ENCODE measurements at regions not wholly inside any gene's neighbourhood (a gene's known extent, or its start where the extent isn't known, plus 50 kb on each side); places are given as distances from the start of the nearest gene placed in this dataset.

GRCh38 chr5:5795074-5795771 is 372.7 kb downstream of the ICE1 start:
- Histone ChIP-seq H3K36me3 (ENCODE audit: insufficient read depth, low read length) (no peaks in the 10 kb centered on the region), H3K9me3 (ENCODE audit: control insufficient read depth, insufficient read depth, low read length) (no peaks in the 10 kb centered on the region), H3K9ac (ENCODE audit: low read depth, low read length) (no peak overlapping the region), H3K4me1 (ENCODE audit: insufficient read depth, low read length) (no peaks in the 10 kb centered on the region)

GRCh38 chr5:5794118-5794560 is 371.7 kb downstream of the ICE1 start:
- H3K4me1 ChIP-seq (ENCODE audit: insufficient read depth, low read length) = no peaks in the 10 kb centered on the region
- no peak overlapping the region for H3K9ac ChIP-seq (ENCODE audit: low read depth, low read length)
- no peaks in the 10 kb centered on the region for H3K9me3 ChIP-seq (ENCODE audit: control insufficient read depth, insufficient read depth, low read length)
- no peaks in the 10 kb centered on the region for H3K36me3 ChIP-seq (ENCODE audit: insufficient read depth, low read length)

- no peak overlapping the region for H3K9ac ChIP-seq (ENCODE audit: low read depth, low read length)
- no peaks in the 10 kb centered on the region for H3K4me1 ChIP-seq (ENCODE audit: insufficient read depth, low read length)
- H3K36me3 ChIP-seq (ENCODE audit: insufficient read depth, low read length) = no peaks in the 10 kb centered on the region
- H3K9me3 ChIP-seq (ENCODE audit: control insufficient read depth, insufficient read depth, low read length) = no peaks in the 10 kb centered on the region
These were observed 371.0 kb downstream of the ICE1 start for GRCh38 chr5:5793242-5794117.

GRCh38 chr5:5792106-5792505 is 369.6 kb downstream of the ICE1 start:
- Histone ChIP-seq H3K9me3 (ENCODE audit: control insufficient read depth, insufficient read depth, low read length) (no peaks in the 10 kb centered on the region), H3K4me1 (ENCODE audit: insufficient read depth, low read length) (no peaks in the 10 kb centered on the region), H3K9ac (ENCODE audit: low read depth, low read length) (no peak overlapping the region), H3K36me3 (ENCODE audit: insufficient read depth, low read length) (no peaks in the 10 kb centered on the region)

- Histone ChIP-seq H3K9ac (ENCODE audit: low read depth, low read length) (no peak overlapping the region), H3K36me3 (ENCODE audit: insufficient read depth, low read length) (no peaks in the 10 kb centered on the region), H3K4me1 (ENCODE audit: insufficient read depth, low read length) (peaks cover 7% of the 10 kb centered on the region; the same call in 1 of the 2 replicates), H3K9me3 (ENCODE audit: control insufficient read depth, insufficient read depth, low read length) (no peaks in the 10 kb centered on the region)
These were observed 366.3 kb downstream of the ICE1 start for GRCh38 chr5:5788793-5789192.

GRCh38 chr5:5787373-5787772 is 364.9 kb downstream of the ICE1 start:
- H3K4me1 ChIP-seq (ENCODE audit: insufficient read depth, low read length) = peaks cover 11% of the 10 kb centered on the region; the same call in 1 of the 2 replicates
- H3K9me3 ChIP-seq (ENCODE audit: control insufficient read depth, insufficient read depth, low read length) = no peaks in the 10 kb centered on the region
- no peak overlapping the region for H3K9ac ChIP-seq (ENCODE audit: low read depth, low read length)
- H3K36me3 ChIP-seq (ENCODE audit: insufficient read depth, low read length) = no peaks in the 10 kb centered on the region

GRCh38 chr5:5784101-5784500 is 361.6 kb downstream of the ICE1 start:
- Histone ChIP-seq H3K9ac (ENCODE audit: low read depth, low read length) (no peak overlapping the region), H3K4me1 (ENCODE audit: insufficient read depth, low read length) (peaks cover 11% of the 10 kb centered on the region; the same call in 1 of the 2 replicates), H3K36me3 (ENCODE audit: insufficient read depth, low read length) (no peaks in the 10 kb centered on the region), H3K9me3 (ENCODE audit: control insufficient read depth, insufficient read depth, low read length) (no peaks in the 10 kb centered on the region)

GRCh38 chr5:5783021-5783420 is 360.5 kb downstream of the ICE1 start:
- no peaks in the 10 kb centered on the region for H3K9me3 ChIP-seq (ENCODE audit: control insufficient read depth, insufficient read depth, low read length)
- H3K9ac ChIP-seq (ENCODE audit: low read depth, low read length) = no peak overlapping the region

GRCh38 chr5:5782402-5782801 is 359.9 kb downstream of the ICE1 start:
- no peaks in the 10 kb centered on the region for H3K9me3 ChIP-seq (ENCODE audit: control insufficient read depth, insufficient read depth, low read length)
- no peaks in the 10 kb centered on the region for H3K36me3 ChIP-seq (ENCODE audit: insufficient read depth, low read length)
- peaks cover 11% of the 10 kb centered on the region; the same call in 1 of the 2 replicates for H3K4me1 ChIP-seq (ENCODE audit: insufficient read depth, low read length)
- no peak overlapping the region for H3K9ac ChIP-seq (ENCODE audit: low read depth, low read length)

More at GRCh38 chr5:5783021-5783420, 360.5 kb downstream of the ICE1 start:
- Histone ChIP-seq H3K4me1 (ENCODE audit: insufficient read depth, low read length) (peaks cover 11% of the 10 kb centered on the region; the same call in 1 of the 2 replicates), H3K36me3 (ENCODE audit: insufficient read depth, low read length) (no peaks in the 10 kb centered on the region)

- Histone ChIP-seq H3K9ac (ENCODE audit: low read depth, low read length) (no peak overlapping the region), H3K9me3 (ENCODE audit: control insufficient read depth, insufficient read depth, low read length) (no peaks in the 10 kb centered on the region), H3K36me3 (ENCODE audit: insufficient read depth, low read length) (no peaks in the 10 kb centered on the region), H3K4me1 (ENCODE audit: insufficient read depth, low read length) (peaks cover 11% of the 10 kb centered on the region; the same call in 1 of the 2 replicates)
These were observed 358.9 kb downstream of the ICE1 start for GRCh38 chr5:5781335-5781734.

GRCh38 chr5:5780253-5780652 is 357.8 kb downstream of the ICE1 start:
- Histone ChIP-seq H3K9ac (ENCODE audit: low read depth, low read length) (no peak overlapping the region), H3K9me3 (ENCODE audit: control insufficient read depth, insufficient read depth, low read length) (no peaks in the 10 kb centered on the region), H3K36me3 (ENCODE audit: insufficient read depth, low read length) (no peaks in the 10 kb centered on the region), H3K4me1 (ENCODE audit: insufficient read depth, low read length) (peaks cover 11% of the 10 kb centered on the region; the same call in 1 of the 2 replicates)

- Histone ChIP-seq H3K36me3 (ENCODE audit: insufficient read depth, low read length) (no peaks in the 10 kb centered on the region), H3K4me1 (ENCODE audit: insufficient read depth, low read length) (no peaks in the 10 kb centered on the region), H3K9ac (ENCODE audit: low read depth, low read length) (no peak overlapping the region), H3K9me3 (ENCODE audit: control insufficient read depth, insufficient read depth, low read length) (no peaks in the 10 kb centered on the region; the same call in 1 of the 2 replicates)
These were observed 354.5 kb downstream of the ICE1 start for GRCh38 chr5:5777013-5777412.

GRCh38 chr5:5772202-5772601 is 349.7 kb downstream of the ICE1 start:
- Histone ChIP-seq H3K4me1 (ENCODE audit: insufficient read depth, low read length) (no peaks in the 10 kb centered on the region), H3K9ac (ENCODE audit: low read depth, low read length) (no peak overlapping the region), H3K36me3 (ENCODE audit: insufficient read depth, low read length) (no peaks in the 10 kb centered on the region), H3K9me3 (ENCODE audit: control insufficient read depth, insufficient read depth, low read length) (no peaks in the 10 kb centered on the region; the same call in 1 of the 2 replicates)

- Histone ChIP-seq H3K9ac (ENCODE audit: low read depth, low read length) (no peak overlapping the region), H3K4me1 (ENCODE audit: insufficient read depth, low read length) (no peaks in the 10 kb centered on the region), H3K36me3 (ENCODE audit: insufficient read depth, low read length) (no peaks in the 10 kb centered on the region), H3K9me3 (ENCODE audit: control insufficient read depth, insufficient read depth, low read length) (no peaks in the 10 kb centered on the region; the same call in 1 of the 2 replicates)
These were observed 348.3 kb downstream of the ICE1 start for GRCh38 chr5:5770825-5771224.
